GM21423 (cell line): ENCODE measurements at regions not wholly inside any gene's neighbourhood (a gene's known extent, or its start where the extent isn't known, plus 50 kb on each side); places are given as distances from the start of the nearest gene placed in this dataset.

Source experiments
- ATAC-seq: cut with Tn5 transposase; IDR thresholded peaks from one replicate; pipeline ENCODE4 v1.9.1; 2021; ENCODE audit warnings: mild to moderate bottlenecking, moderate library complexity; ENCODE audit not compliant: unreplicated experiment

- ATAC-seq: no peak
These were observed 211.0 kb upstream of the ZC3H15 start for GRCh38 chr2:186274936-186275575.

- no peak for ATAC-seq
These were observed 209.2 kb upstream of the ZC3H15 start for GRCh38 chr2:186276909-186277308.

DNA sequence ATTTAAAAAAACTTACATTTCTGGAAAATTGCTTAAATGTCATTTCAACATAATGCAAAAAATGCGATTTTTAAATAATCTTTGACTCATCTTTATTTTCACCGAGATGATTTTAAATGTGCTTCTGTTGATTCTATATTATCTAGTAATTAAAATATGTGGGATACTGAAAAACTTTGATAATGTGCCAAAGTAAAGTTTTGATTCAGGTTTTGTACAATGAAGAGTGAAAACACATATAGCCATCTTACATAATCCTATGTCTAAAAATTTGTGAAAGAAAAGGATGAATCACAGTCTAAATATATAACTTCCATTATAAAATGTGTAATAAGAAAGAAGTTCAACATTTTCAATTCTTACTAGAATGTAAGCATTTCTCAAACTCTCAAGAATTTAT, 204.3 kb upstream of the ZC3H15 start:
- ATAC-seq: no peak

DNA sequence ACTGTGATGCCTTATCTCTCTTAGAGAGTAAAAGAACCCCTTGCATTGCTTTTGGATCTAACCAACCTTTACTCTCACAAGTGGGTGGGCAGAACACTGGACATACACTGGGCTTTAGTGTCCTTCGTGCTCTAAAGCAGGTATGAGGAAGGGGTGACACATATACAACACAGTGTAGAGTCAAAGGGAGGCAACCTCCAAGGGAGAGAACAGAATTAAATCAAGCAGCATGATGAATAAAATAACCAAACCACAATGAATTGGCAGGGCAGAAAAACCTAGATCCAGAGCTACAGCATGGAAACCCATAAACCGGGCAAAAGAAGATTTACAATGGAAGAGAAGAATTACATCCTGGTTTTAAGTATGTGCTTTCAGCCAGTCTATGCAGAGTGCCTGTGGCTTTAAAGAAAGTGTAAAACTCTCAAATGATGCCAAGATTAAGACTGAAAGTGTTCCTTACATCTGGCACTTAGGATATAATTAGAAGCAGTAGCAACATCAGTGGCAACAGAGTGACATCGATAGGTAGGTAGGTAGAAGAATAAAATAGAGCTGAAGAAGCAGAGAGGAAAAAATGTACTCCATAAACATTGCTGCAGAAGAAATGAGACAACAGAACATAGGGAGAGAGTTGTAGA, 191.7 kb upstream of the ZC3H15 start:
- no peak for ATAC-seq

GRCh38 chr2:186299610-186300009, 186.4 kb upstream of the ZC3H15 start:
- ATAC-seq: no peak

- no peak for ATAC-seq
These were observed 183.8 kb upstream of the ZC3H15 start for GRCh38 chr2:186302263-186302662.

DNA sequence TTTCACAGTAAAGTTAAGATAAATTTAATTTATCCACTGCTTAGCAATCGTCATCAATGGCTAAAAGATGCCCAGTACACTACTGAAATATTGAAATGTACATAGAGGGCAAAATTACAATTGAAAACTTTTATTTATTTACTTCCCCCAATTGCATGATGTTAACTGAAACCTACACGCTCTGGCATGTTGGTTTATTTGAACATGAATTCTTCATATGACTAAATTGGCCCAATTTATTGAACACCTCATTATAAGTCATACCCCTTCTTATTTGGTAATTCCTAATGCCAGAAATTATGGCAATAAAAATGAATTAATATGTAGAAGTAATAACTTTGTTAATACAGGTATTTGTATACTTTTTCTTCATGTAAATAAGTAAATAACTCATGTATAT, 183.0 kb upstream of the ZC3H15 start:
- no peak for ATAC-seq

DNA sequence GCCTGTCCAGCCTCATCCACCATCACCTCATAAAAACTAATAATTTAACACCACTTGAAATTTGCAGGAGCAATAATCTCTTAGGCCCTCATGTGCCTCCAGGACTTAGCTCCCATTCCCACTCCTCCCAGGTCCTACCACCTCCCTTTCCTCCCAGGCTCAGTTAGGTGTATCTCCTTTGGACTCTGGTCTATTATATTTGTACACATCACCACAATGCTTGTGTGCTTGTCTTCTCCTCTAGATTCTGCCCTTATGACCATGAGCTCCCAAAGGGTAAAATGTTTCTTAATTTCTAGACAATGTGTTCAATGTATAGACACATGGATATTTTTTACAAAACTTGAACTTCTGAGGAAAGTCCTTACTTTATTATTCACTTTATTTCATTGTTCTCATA, 182.0 kb upstream of the ZC3H15 start:
- no peak for ATAC-seq

DNA sequence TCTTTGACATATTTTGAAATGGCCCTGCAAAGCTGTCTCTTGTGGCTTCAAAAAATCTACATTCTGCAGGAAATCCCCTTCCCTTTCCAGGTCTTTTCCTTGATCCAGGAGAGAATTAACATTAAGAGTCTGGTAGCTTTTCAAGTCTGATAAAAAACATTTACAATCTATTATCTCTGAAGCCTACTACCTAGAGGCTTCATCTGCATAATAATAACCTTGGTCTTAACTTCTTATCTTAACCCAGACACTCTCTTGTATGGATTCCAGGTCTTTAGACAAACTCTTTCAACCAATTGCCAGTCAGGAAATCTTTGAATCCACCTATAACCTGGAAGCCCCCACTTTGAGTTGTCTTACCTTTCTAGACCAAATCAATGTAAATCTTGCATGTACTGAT, 179.3 kb upstream of the ZC3H15 start:
- ATAC-seq: no peak

DNA sequence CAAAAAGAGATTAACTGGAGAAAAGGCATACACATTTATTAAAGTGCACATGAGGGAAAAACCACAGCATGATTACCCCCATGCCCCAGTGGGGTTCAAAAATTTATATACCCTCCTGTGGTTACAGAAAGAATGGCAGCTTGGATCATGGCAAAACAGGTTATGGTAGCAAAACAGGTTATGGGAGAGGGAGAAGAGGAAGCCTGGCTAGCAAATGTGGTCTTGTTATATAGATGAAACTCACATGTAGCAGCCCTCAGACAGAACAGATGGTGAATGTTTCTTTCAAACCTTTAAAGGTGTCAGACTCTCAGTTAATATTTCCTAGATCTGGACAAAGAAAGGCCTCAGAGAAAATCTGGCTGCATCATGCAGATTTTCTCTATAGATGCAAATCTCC, 178.2 kb upstream of the ZC3H15 start:
- ATAC-seq: peak; percentile 84

DNA sequence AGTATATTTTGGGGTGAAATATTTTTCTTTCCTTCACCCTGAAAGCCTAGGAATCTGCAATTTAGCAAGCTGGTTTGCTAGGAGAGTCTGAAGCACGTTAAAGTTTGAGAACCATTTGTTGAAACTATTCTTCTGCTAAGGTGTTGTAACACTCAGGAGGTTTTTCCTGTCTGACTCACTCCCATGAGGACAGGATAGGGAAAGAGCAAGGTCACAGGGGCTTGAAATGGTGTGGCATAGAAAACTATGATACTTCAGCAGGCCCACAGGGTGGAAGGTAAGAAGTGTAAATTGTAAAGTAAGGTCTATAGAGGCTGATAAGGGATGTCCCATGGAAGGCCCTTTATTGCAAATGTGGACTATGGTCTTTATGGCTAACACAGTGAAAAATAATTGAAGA, 177.7 kb upstream of the ZC3H15 start:
- no peak for ATAC-seq

GRCh38 chr2:186309901-186310300, 176.2 kb upstream of the ZC3H15 start:
- no peak for ATAC-seq

DNA sequence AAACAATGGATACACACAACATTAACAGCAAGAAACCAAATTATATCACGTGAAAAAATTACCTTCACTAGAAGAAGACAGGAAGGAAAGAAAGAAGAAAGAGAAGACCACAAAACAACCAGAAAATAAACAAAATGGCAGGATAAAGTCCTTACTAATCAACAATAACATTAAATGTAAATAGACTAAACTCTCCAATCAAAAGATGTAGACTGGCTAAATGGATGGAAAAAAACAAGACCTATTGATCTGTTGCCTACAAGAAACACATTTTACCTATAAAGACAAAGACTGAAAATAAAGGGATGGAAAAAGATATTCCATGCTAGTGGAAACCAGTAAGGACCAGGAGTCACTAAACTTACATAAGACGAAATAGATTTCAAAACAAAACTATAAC, 167.0 kb upstream of the ZC3H15 start:
- ATAC-seq: no peak

- no peak for ATAC-seq
These were observed 160.1 kb upstream of the ZC3H15 start for GRCh38 chr2:186325827-186326535.

DNA sequence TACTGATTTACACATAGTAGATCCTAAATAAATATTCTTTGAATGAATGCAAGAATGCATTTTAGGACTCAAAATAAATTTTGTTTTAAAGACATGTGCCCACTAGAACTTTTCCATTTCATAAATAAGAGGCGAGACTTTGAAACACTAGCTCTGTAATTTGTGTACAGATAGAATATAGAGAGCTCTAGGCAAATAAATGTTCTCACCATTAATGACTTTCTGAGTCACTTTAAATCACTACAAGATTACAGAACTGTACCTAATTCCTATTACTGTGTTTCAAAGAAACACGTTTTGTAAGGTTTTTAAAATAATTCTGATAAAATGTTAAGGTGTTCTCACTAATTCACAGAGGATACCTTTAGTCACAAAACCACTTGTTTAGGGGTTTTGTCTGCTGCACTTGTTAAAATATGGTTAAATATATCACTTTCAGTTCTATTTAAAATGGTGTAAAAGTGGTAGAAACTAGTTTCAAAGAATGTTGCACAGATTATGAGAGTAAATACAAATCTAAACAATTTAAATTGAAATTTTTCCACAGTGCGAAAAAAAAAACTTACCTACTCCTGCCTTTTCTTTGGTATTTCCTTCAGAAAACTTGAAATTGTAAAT, 158.7 kb upstream of the ZC3H15 start:
- peak; percentile 71 for ATAC-seq

DNA sequence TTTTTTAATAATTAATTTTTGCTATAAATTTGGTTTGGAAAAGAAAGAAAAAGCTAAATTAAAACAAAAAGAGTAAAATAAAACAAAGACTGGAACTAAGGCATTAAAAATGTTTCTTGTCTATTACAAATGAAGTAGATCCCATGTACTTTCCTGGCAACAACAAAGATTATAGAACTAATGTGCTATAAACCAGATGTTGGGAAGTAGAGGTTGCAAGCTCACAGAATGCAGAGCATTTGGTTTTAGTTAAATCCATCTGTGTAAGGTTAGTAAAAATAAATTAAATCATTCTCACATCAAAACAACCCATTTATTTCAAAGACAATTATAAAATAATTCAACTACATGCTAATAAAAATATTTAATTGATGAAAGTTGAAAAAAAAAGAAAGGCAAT, 157.2 kb upstream of the ZC3H15 start:
- ATAC-seq: no peak

- ATAC-seq: no peak
These were observed 156.0 kb upstream of the ZC3H15 start for GRCh38 chr2:186330050-186330449.

DNA sequence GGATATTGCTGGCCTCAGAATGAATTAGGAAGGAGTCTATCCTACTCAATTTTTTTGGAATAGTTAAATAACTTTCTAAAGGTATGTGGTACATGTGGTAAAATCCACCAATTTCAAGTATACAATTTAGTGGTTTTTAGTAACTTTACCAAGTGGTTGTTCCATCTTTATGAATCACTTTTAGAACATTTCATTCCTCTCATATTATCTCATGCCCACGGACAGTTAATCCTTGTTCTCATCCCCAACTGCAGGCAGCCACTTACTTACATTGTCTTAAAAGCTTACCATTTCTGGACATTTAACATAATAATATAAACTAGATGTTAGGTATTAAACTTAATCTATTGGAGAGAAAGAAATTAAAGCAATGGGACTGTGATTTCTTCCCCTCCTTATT, 146.3 kb upstream of the ZC3H15 start:
- no peak for ATAC-seq

DNA sequence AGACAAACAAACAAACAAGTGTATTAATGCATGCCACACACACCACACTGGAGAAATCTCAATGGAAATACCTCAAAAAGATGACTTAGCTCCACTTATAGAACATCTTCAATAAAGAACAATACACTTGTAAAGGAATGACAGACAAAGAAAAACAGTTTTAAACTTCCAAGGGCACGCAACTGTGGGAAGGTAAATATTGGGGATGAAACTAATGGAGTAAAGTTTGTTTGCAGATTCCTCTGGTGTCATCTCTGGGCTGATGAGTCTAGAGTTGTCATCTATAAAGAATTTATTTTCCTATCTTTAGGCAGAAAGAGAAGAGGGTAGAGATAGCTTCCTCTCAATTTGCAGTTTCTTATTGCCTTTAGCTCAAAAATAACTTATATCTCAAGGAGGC, 144.0 kb upstream of the ZC3H15 start:
- ATAC-seq: no peak

DNA sequence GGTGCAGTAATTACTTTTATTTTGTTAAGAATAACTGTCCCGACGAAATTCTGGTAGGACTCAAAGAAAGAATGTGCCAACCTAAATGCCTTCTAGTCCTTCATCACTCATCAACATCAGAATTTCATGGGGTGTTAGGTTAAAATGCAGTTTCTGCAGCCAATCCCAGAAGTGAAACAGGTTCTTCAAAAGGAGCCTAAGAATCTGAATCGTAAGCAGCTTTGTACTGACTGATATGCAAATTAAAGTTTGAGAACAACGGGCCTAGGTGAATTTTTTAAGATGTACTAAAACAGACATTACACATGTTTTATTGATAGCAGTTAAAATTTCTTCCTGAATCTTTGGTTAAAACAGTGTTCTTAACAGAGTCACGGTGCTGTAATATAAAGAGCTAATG, 140.3 kb upstream of the ZC3H15 start:
- ATAC-seq: no peak

DNA sequence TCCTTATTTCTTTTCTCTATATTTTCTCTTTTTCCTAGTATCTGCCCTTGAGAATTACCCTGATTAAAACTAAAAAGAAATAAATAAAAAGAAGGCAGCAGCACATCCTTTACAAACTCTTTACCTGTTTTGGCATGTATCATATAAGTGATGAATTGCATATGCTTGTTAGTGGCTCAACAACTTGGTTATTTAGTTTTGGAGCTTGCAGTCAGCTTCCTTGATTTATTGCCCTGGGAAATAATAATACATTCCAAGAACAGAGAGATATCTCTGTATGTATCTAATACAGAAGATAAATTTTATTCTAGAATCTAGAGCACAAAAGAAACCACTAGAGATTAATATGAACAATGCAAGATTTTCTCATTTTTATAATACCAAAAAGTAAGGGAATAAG, 139.8 kb upstream of the ZC3H15 start:
- no peak for ATAC-seq

DNA sequence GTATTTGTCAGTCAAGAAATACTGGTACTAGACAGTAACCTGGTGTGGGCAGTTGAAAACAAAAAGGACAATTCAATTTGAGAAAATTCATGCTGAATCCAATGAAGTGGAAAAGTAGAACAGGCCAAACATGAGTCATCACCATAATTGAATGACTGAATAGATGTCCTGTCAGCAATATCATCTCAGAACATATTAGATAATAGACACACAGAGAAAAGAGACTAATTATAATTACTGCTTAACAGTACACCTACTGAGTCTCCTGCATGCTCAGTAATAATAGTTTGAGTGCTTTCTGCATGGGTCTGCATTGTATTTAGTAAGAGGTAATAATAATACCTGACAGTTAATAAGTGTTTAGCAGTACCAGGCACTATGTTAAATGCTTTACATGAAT, 138.6 kb upstream of the ZC3H15 start:
- ATAC-seq: no peak
